GM21825 (cell line): ENCODE measurements at regions not wholly inside any gene's neighbourhood (a gene's known extent, or its start where the extent isn't known, plus 50 kb on each side); places are given as distances from the start of the nearest gene placed in this dataset.

Experiments
- ATAC-seq: cut with Tn5 transposase; IDR thresholded peaks from one replicate; pipeline ENCODE4 v1.9.1; 2021; ENCODE audit warnings: mild to moderate bottlenecking, moderate library complexity; ENCODE audit not compliant: unreplicated experiment

GRCh38 chr7:79877874-79878465 is 256.7 kb upstream of the GNAI1 start:
- no peak for ATAC-seq

GRCh38 chr7:79876848-79877252 is 257.8 kb upstream of the GNAI1 start:
- ATAC-seq = no peak

GRCh38 chr7:79874797-79875196 is 259.8 kb upstream of the GNAI1 start:
- ATAC-seq = no peak

- no peak for ATAC-seq
Observed at GRCh38 chr7:79872176-79872575, 262.5 kb upstream of the GNAI1 start.

- ATAC-seq = no peak
Observed at GRCh38 chr7:79868010-79868409, 266.6 kb upstream of the GNAI1 start.

GRCh38 chr7:79862447-79863210 is 272.0 kb upstream of the GNAI1 start:
- ATAC-seq = no peak

GRCh38 chr7:79855172-79855571 is 279.5 kb upstream of the GNAI1 start:
- ATAC-seq = no peak

- ATAC-seq = no peak
Observed at GRCh38 chr7:79854621-79855020, 280.0 kb upstream of the GNAI1 start.

- ATAC-seq = no peak
Observed at GRCh38 chr7:79837915-79838314, 296.7 kb upstream of the GNAI1 start.

- no peak for ATAC-seq
Observed at GRCh38 chr7:79833616-79834015, 301.0 kb upstream of the GNAI1 start.

- ATAC-seq = no peak
Observed at GRCh38 chr7:79828866-79829265, 305.8 kb upstream of the GNAI1 start.

GRCh38 chr7:79823246-79823951 is 311.2 kb upstream of the GNAI1 start:
- ATAC-seq = no peak

GRCh38 chr7:79822620-79823240 is 311.9 kb upstream of the GNAI1 start:
- no peak for ATAC-seq

GRCh38 chr7:79820387-79820786 is 314.2 kb upstream of the GNAI1 start:
- no peak for ATAC-seq

GRCh38 chr7:79810916-79811315 is 323.7 kb upstream of the GNAI1 start:
- ATAC-seq = no peak

GRCh38 chr7:79806161-79806734 is 328.4 kb upstream of the GNAI1 start:
- ATAC-seq = no peak

- no peak for ATAC-seq
Observed at GRCh38 chr7:79790656-79791262, 337.3 kb upstream of the MAGI2 start.

- no peak for ATAC-seq
Observed at GRCh38 chr7:79789584-79790345, 336.3 kb upstream of the MAGI2 start.

GRCh38 chr7:79787623-79788022 is 334.2 kb upstream of the MAGI2 start:
- no peak for ATAC-seq

- ATAC-seq = no peak
Observed at GRCh38 chr7:79787096-79787495, 333.6 kb upstream of the MAGI2 start.
